SK-N-SH treated with all-trans-retinoic acid at 6 μM for 48 hours (cell line): ENCODE measurements at regions not wholly inside any gene's neighbourhood (a gene's known extent, or its start where the extent isn't known, plus 50 kb on each side); places are given as distances from the start of the nearest gene placed in this dataset.

Source experiments
- ATAC-seq: fragments of 200-7000 bp; cut with Tn5 transposase; 3 replicates; pipeline ENCODE4 v1.9.1; 2020; ENCODE audit warnings: mild to moderate bottlenecking, moderate library complexity
- ARNTL ChIP-seq: fragments of 450-650 bp; formaldehyde crosslinking; IDR thresholded peaks from 2 replicates; pipeline ENCODE4 v1.5.0; 2020; ENCODE audit warnings: low read depth, mild to moderate bottlenecking, moderate library complexity, borderline replicate concordance
- BACH2 ChIP-seq: fragments of 250-450 bp; sonication (Bioruptor Pico); IDR thresholded peaks from 2 replicates; pipeline ENCODE4 v1.9.0; 2021; ENCODE audit warnings: mild to moderate bottlenecking, borderline replicate concordance
- CREB5 ChIP-seq: fragments of 250-450 bp; sonication (Bioruptor Pico); IDR thresholded peaks from 2 replicates; pipeline ENCODE4 v1.5.1; 2020; ENCODE audit warnings: low read depth, mild to moderate bottlenecking, moderate library complexity
- CSDC2 ChIP-seq: fragments of 250-450 bp; sonication (Bioruptor Pico); IDR thresholded peaks from 2 replicates; pipeline ENCODE4 v1.5.0; 2020; ENCODE audit warnings: mild to moderate bottlenecking, moderate library complexity
- CSRNP3 ChIP-seq: fragments of 250-450 bp; sonication (Bioruptor Pico); IDR thresholded peaks from 2 replicates; pipeline ENCODE4 v1.5.1; 2021; ENCODE audit warnings: mild to moderate bottlenecking, moderate library complexity
- ESRRG ChIP-seq: fragments of 250-450 bp; sonication (Bioruptor Pico); IDR thresholded peaks from 2 replicates; pipeline ENCODE4 v1.6.1; 2021; ENCODE audit warnings: mild to moderate bottlenecking
- GLIS3 ChIP-seq: fragments of 250-450 bp; sonication (Bioruptor Pico); IDR thresholded peaks from 2 replicates; pipeline ENCODE4 v1.5.0; 2020; ENCODE audit warnings: mild to moderate bottlenecking, moderate library complexity
- ISL1 ChIP-seq: fragments of 250-450 bp; sonication (Bioruptor Pico); IDR thresholded peaks from 2 replicates; pipeline ENCODE4 v2.1.2; 2022; ENCODE audit warnings: mild to moderate bottlenecking, moderate library complexity
- OSR1 ChIP-seq: fragments of 250-450 bp; sonication (Bioruptor Pico); IDR thresholded peaks from 2 replicates; pipeline ENCODE4 v1.8.0; 2022; ENCODE audit warnings: moderate library complexity, mild to moderate bottlenecking, inconsistent platforms
- PATZ1 ChIP-seq: fragments of 250-450 bp; sonication (Bioruptor Pico); IDR thresholded peaks from 2 replicates; pipeline ENCODE4 v1.8.0; 2020; ENCODE audit warnings: mild to moderate bottlenecking, moderate library complexity, borderline replicate concordance
- RARB ChIP-seq: fragments of 250-450 bp; sonication (Bioruptor Pico); IDR thresholded peaks from 2 replicates; pipeline ENCODE4 v1.8.0; 2021; ENCODE audit warnings: mild to moderate bottlenecking, moderate library complexity
- TCF4 ChIP-seq: fragments of 250-450 bp; sonication (Bioruptor Pico); IDR thresholded peaks from 2 replicates; pipeline ENCODE4 v1.8.0; 2021; ENCODE audit warnings: mild to moderate bottlenecking, moderate library complexity, borderline replicate concordance
- TOX ChIP-seq: fragments of 250-450 bp; sonication (Bioruptor Pico); IDR thresholded peaks from 2 replicates; pipeline ENCODE4 v1.8.0; 2021; ENCODE audit warnings: mild to moderate bottlenecking, moderate library complexity, borderline replicate concordance
- ZC3H10 ChIP-seq: fragments of 250-450 bp; sonication (Bioruptor Pico); IDR thresholded peaks from 2 replicates; pipeline ENCODE4 v1.5.1; 2021; ENCODE audit warnings: mild to moderate bottlenecking, moderate library complexity
- ZFP3 ChIP-seq: fragments of 250-450 bp; sonication (Bioruptor Pico); IDR thresholded peaks from 2 replicates; pipeline ENCODE4 v1.5.0; 2020; ENCODE audit warnings: mild to moderate bottlenecking, moderate library complexity
- ZFP30 ChIP-seq: fragments of 450-650 bp; formaldehyde crosslinking; IDR thresholded peaks from 2 replicates; pipeline ENCODE4 v1.5.0; 2022; ENCODE audit warnings: mild to moderate bottlenecking, moderate library complexity
- ZNF565 ChIP-seq: fragments of 450-650 bp; formaldehyde crosslinking; conservative IDR thresholded peaks from 2 replicates; pipeline ENCODE4 v1.5.0; 2020; ENCODE audit warnings: low read depth, mild to moderate bottlenecking, moderate library complexity
- ZNF70 ChIP-seq: fragments of 450-650 bp; formaldehyde crosslinking; IDR thresholded peaks from 2 replicates; pipeline ENCODE4 v1.5.0; 2020; ENCODE audit warnings: mild to moderate bottlenecking, moderate library complexity
- ZNF8 ChIP-seq: fragments of 450-650 bp; formaldehyde crosslinking; IDR thresholded peaks from 2 replicates; pipeline ENCODE4 v1.5.0; 2020; ENCODE audit warnings: mild to moderate bottlenecking, moderate library complexity
- TF ChIP-seq, protein P1 (sequence below): fragments of 250-450 bp; sonication (Bioruptor Pico); IDR thresholded peaks from 2 replicates; pipeline ENCODE4 v1.8.0; 2021; ENCODE audit warnings: low read depth, mild to moderate bottlenecking, moderate library complexity, borderline replicate concordance
- TF ChIP-seq, protein P2 (sequence below): fragments of 250-450 bp; sonication (Bioruptor Pico); IDR thresholded peaks from 2 replicates; pipeline ENCODE4 v1.5.0; 2020; ENCODE audit warnings: mild to moderate bottlenecking, moderate library complexity

DNA sequence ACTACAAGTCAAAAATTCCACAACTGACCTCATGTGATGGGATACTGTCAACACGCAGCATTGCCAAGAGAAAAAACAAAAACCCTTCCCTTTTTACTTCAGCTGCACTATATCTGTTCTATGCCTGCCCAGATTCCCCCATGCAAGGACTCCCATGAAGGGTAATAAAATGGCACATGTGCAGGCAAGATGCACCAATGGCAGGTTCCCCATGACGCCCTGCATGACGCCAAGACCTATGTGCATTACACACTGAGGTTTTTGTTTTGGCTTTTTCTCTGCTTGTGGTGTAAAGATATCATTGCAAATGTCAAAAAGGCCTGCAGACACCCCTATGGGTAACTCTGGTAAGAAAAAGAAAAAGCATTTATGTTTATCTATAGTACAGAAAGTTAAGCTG, 403.4 kb downstream of the HDGFL1 start:
- no peak for ATAC-seq
- TF ChIP-seq BACH2 (CRISPR knock-in tag) (no peak), ESRRG (CRISPR knock-in tag) (no peak), CREB5 (CRISPR knock-in tag) (no peak), ARNTL (CRISPR knock-in tag) (no peak), OSR1 (CRISPR knock-in tag) (no peak), ISL1 (CRISPR knock-in tag) (no peak), CSDC2 (CRISPR knock-in tag) (no peak), ZFP3 (CRISPR knock-in tag) (no peak), TOX (CRISPR knock-in tag) (no peak), ZFP30 (CRISPR knock-in tag) (no peak), RARB (no peak), ZNF565 (CRISPR knock-in tag) (no peak), CSRNP3 (CRISPR knock-in tag) (no peak), ZNF8 (CRISPR knock-in tag) (no peak), ZC3H10 (CRISPR knock-in tag) (no peak), PATZ1 (CRISPR knock-in tag) (no peak), GLIS3 (CRISPR knock-in tag) (no peak), TCF4 (CRISPR knock-in tag) (no peak)
- TF ChIP-seq, protein P1, sequence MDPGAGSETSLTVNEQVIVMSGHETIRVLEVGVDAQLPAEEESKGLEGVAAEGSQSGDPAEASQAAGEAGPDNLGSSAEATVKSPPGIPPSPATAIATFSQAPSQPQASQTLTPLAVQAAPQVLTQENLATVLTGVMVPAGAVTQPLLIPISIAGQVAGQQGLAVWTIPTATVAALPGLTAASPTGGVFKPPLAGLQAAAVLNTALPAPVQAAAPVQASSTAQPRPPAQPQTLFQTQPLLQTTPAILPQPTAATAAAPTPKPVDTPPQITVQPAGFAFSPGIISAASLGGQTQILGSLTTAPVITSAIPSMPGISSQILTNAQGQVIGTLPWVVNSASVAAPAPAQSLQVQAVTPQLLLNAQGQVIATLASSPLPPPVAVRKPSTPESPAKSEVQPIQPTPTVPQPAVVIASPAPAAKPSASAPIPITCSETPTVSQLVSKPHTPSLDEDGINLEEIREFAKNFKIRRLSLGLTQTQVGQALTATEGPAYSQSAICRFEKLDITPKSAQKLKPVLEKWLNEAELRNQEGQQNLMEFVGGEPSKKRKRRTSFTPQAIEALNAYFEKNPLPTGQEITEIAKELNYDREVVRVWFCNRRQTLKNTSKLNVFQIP = no peak
- TF ChIP-seq, protein P2, sequence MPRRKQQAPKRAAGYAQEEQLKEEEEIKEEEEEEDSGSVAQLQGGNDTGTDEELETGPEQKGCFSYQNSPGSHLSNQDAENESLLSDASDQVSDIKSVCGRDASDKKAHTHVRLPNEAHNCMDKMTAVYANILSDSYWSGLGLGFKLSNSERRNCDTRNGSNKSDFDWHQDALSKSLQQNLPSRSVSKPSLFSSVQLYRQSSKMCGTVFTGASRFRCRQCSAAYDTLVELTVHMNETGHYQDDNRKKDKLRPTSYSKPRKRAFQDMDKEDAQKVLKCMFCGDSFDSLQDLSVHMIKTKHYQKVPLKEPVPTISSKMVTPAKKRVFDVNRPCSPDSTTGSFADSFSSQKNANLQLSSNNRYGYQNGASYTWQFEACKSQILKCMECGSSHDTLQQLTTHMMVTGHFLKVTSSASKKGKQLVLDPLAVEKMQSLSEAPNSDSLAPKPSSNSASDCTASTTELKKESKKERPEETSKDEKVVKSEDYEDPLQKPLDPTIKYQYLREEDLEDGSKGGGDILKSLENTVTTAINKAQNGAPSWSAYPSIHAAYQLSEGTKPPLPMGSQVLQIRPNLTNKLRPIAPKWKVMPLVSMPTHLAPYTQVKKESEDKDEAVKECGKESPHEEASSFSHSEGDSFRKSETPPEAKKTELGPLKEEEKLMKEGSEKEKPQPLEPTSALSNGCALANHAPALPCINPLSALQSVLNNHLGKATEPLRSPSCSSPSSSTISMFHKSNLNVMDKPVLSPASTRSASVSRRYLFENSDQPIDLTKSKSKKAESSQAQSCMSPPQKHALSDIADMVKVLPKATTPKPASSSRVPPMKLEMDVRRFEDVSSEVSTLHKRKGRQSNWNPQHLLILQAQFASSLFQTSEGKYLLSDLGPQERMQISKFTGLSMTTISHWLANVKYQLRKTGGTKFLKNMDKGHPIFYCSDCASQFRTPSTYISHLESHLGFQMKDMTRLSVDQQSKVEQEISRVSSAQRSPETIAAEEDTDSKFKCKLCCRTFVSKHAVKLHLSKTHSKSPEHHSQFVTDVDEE (CRISPR knock-in tag) = no peak

DNA sequence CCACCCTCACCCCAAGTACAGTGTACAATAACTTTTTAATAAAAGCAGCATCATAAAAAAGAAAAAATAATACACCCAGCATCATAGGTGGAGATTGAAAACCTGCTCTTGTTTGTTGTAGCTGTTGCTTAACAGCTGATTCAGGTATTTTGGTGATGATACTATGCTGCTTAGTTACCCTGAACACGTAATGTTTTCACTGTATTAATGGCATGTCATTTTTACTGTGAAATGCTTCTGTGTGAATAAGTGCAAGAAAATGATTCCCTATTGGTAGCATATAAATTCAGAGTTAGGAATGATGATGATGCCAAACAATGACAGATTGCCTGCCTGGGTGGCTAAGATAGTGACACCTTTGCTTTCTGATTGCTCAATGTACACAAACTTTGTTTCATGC, 405.7 kb downstream of the HDGFL1 start:
- ATAC-seq = no peak
- TF ChIP-seq, protein P2 (CRISPR knock-in tag) = no peak
- TF ChIP-seq ZC3H10 (CRISPR knock-in tag) = no peak
- TF ChIP-seq ZNF70 (CRISPR knock-in tag) = no peak
- TF ChIP-seq, protein P1 = no peak
- no peak for TF ChIP-seq CSRNP3 (CRISPR knock-in tag)
- no peak for TF ChIP-seq TCF4 (CRISPR knock-in tag)
- no peak for TF ChIP-seq RARB
